CD14-positive monocyte (primary cell): ENCODE measurements at regions not wholly inside any gene's neighbourhood (a gene's known extent, or its start where the extent isn't known, plus 50 kb on each side); places are given as distances from the start of the nearest gene placed in this dataset.

Experiments used
- DNase-seq, 3 donors: peaks; one replicate each; pipeline ENCODE4 v3.0.0-alpha.2; 2011 to 2022
- H2AFZ ChIP-seq: 2 replicates; pipeline ENCODE4 v1.6.0; 2012; ENCODE audit warnings: mild to moderate bottlenecking, low read depth, low read length, inconsistent platforms; ENCODE audit not compliant: insufficient read depth, poor library complexity, severe bottlenecking
- H3K27ac ChIP-seq, 2 donors: 1 replicate in 1 of 2; 2 replicates in 1 of 2; pipeline ENCODE4 v1.5.1; 2012 to 2013; ENCODE audit warnings: low read length in 2 of 2, control low read depth in 1 of 2, inconsistent platforms in 1 of 2, low read depth in 1 of 2, mild to moderate bottlenecking in 1 of 2
- H3K27me3 ChIP-seq, 2 donors: one replicate each; pipeline versions ENCODE4 v1.6.0 to v1.6.1; 2011 to 2013; ENCODE audit warnings: low read length in 2 of 2; ENCODE audit not compliant: control insufficient read depth in 2 of 2, insufficient read depth in 2 of 2
- H3K36me3 ChIP-seq, 2 donors: replicated peaks in 1 of 2; 1 replicate in 1 of 2; 2 replicates in 1 of 2; pipeline versions ENCODE4 v1.5.1 to v1.6.1; 2012 to 2013; ENCODE audit warnings: low read length in 2 of 2, control low read depth in 1 of 2, inconsistent platforms in 1 of 2, mild to moderate bottlenecking in 1 of 2; ENCODE audit not compliant: insufficient read depth in 2 of 2, control insufficient read depth in 1 of 2
- H3K4me1 ChIP-seq, 2 donors: 1 replicate in 1 of 2; 2 replicates in 1 of 2; pipeline versions ENCODE4 v1.5.1 to v1.6.1; 2012 to 2013; ENCODE audit warnings: low read length in 2 of 2, control low read depth in 1 of 2, inconsistent platforms in 1 of 2, mild to moderate bottlenecking in 1 of 2, moderate library complexity in 1 of 2; ENCODE audit not compliant: insufficient read depth in 2 of 2, control insufficient read depth in 1 of 2
- H3K4me2 ChIP-seq: replicated peaks from 2 replicates; pipeline ENCODE3; 2012; ENCODE audit warnings: low read length, moderate library complexity, mild to moderate bottlenecking; ENCODE audit not compliant: poor library complexity, severe bottlenecking; ENCODE audit errors: extremely low read depth
- H3K4me3 ChIP-seq, 3 experiments: fragments of 200-600 bp in 1 of 3; sonication (generic) in 1 of 3; replicated peaks in 1 of 3; 1 replicate in 2 of 3; 2 replicates in 1 of 3; pipeline ENCODE4 v1.5.1; 2011 to 2013; ENCODE audit warnings: low read length in 3 of 3, mild to moderate bottlenecking in 3 of 3, control low read depth in 2 of 3, low read depth in 2 of 3, inconsistent platforms in 1 of 3, moderate library complexity in 1 of 3
- H3K79me2 ChIP-seq: 2 replicates; pipeline ENCODE4 v1.6.0; 2012; ENCODE audit warnings: mild to moderate bottlenecking, control low read depth, inconsistent platforms, low read length, moderate library complexity; ENCODE audit not compliant: insufficient read depth
- H3K9ac ChIP-seq: 2 replicates; pipeline ENCODE4 v1.6.0; 2017; ENCODE audit warnings: low read length, mild to moderate bottlenecking; ENCODE audit not compliant: insufficient read depth, poor library complexity, severe bottlenecking
- H3K9me3 ChIP-seq, 2 donors: replicated peaks in 1 of 2; 1 replicate in 1 of 2; 2 replicates in 1 of 2; pipeline versions ENCODE4 v1.5.1 to v1.6.1; 2012 to 2013; ENCODE audit warnings: low read length in 2 of 2, control low read depth in 1 of 2; ENCODE audit not compliant: control insufficient read depth in 1 of 2, insufficient read depth in 1 of 2
- H4K20me1 ChIP-seq: 2 replicates; pipeline ENCODE4 v1.6.0; 2012; ENCODE audit warnings: mild to moderate bottlenecking, low read length, control low read depth, moderate library complexity; ENCODE audit not compliant: insufficient read depth
- H3K27ac Mint-ChIP-seq, 7 donors: one replicate each; pipeline ENCODE4 v1.8.0; 2020; ENCODE audit warnings: mild to moderate bottlenecking in 7 of 7, mixed read lengths in 7 of 7, moderate library complexity in 6 of 7, inconsistent platforms in 2 of 7
- H3K27me3 Mint-ChIP-seq, 3 donors: one replicate each; pipeline ENCODE4 v1.8.0; 2021 to 2022; ENCODE audit warnings: low read depth in 3 of 3, mild to moderate bottlenecking in 3 of 3, mixed read lengths in 3 of 3, moderate library complexity in 3 of 3, inconsistent platforms in 1 of 3
- H3K36me3 Mint-ChIP-seq, 2 donors: one replicate each; pipeline ENCODE4 v1.8.0; 2020; ENCODE audit warnings: mixed read lengths in 2 of 2, inconsistent platforms in 1 of 2, mild to moderate bottlenecking in 1 of 2
- H3K4me1 Mint-ChIP-seq: one replicate; pipeline ENCODE4 v1.8.0; 2020; ENCODE audit warnings: mild to moderate bottlenecking, mixed read lengths
- H3K4me3 Mint-ChIP-seq, 2 donors: one replicate each; pipeline ENCODE4 v1.8.0; 2020; ENCODE audit warnings: mild to moderate bottlenecking in 2 of 2, mixed read lengths in 2 of 2, moderate library complexity in 1 of 2
- H3K9me3 Mint-ChIP-seq, 7 donors: one replicate each; pipeline ENCODE4 v1.8.0; 2020 to 2022; ENCODE audit warnings: mixed read lengths in 7 of 7, mild to moderate bottlenecking in 6 of 7, moderate library complexity in 6 of 7, inconsistent platforms in 2 of 7
- WGBS: methylation state at CpG from one replicate; pipeline ENCODE4 v1.1.5; 2013; ENCODE audit warnings: missing lambda C conversion rate; ENCODE audit not compliant: insufficient coverage; 5-methylcytosine and 5-hydroxymethylcytosine counted together
- intact Hi-C, 2 donors: fragments of 100-400 bp; cut with micrococcal nuclease; formaldehyde crosslinking; loops; one replicate each; pipeline versions ENCODE4 v1.15.0 to v1.15.1; 2023
- TF ChIP-seq, protein P1 (sequence below): fragments of 200-600 bp; IDR thresholded peaks from one replicate; pipeline ENCODE4 v1.8.0; 2022; ENCODE audit warnings: antibody characterized with exemption, mild to moderate bottlenecking

DNA sequence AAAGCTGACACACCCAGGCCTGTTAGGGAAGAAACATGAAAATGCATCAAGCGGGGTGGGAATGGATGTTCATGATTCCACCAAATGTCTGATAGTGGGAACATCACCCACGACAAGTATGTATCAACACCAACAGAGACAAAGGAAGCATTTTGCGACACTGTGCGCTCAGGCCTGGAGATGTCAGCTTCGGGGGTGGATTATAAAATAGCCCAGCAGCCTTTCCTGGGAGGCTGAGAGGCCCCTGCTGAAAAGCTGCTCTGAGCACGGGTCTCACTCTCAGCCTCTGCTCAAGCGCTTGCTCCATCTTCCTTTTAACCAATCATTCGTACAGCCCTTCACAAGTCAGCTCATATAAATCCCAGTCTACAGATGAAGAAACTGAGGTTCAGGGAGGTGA lies 213.5 kb downstream of the BCL11B start:
- 97% methylated on average over 3 of the region's 8 CpGs for WGBS
- intact Hi-C loops, result no loop called here
- H2AFZ ChIP-seq, result no peak overlapping the region
- no peaks in the 10 kb centered on the region for H3K79me2 ChIP-seq
- TF ChIP-seq, protein P1, sequence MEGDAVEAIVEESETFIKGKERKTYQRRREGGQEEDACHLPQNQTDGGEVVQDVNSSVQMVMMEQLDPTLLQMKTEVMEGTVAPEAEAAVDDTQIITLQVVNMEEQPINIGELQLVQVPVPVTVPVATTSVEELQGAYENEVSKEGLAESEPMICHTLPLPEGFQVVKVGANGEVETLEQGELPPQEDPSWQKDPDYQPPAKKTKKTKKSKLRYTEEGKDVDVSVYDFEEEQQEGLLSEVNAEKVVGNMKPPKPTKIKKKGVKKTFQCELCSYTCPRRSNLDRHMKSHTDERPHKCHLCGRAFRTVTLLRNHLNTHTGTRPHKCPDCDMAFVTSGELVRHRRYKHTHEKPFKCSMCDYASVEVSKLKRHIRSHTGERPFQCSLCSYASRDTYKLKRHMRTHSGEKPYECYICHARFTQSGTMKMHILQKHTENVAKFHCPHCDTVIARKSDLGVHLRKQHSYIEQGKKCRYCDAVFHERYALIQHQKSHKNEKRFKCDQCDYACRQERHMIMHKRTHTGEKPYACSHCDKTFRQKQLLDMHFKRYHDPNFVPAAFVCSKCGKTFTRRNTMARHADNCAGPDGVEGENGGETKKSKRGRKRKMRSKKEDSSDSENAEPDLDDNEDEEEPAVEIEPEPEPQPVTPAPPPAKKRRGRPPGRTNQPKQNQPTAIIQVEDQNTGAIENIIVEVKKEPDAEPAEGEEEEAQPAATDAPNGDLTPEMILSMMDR, result no peak
- DNase-seq, result no peak
- H4K20me1 ChIP-seq, result no peaks in the 10 kb centered on the region
- peaks cover 0 to 8% of the 10 kb centered on the region in 2 donors for H3K9me3 ChIP-seq
- H3K36me3 ChIP-seq, result peaks cover 4 to 20% of the 10 kb centered on the region in 2 donors
- H3K4me3 Mint-ChIP-seq, result no peak overlapping the region
- H3K4me1 ChIP-seq, result peaks cover 0 to 3% of the 10 kb centered on the region in 2 donors
- no peak overlapping the region for H3K9ac ChIP-seq
- peak overlapping the region in 1 of 7 donors; percentile 16 for H3K27ac Mint-ChIP-seq
- no peak overlapping the region for H3K4me2 ChIP-seq
- no peak overlapping the region for H3K4me3 ChIP-seq
- no peaks in the 10 kb centered on the region for H3K27me3 ChIP-seq
- H3K36me3 Mint-ChIP-seq, result peaks cover 33 to 40% of the 10 kb centered on the region in 2 donors
- H3K27ac ChIP-seq, result no peak overlapping the region
- H3K4me1 Mint-ChIP-seq, result peaks cover 11% of the 10 kb centered on the region
- peaks cover 0 to 9% (median 3%) of the 10 kb centered on the region in 3 donors for H3K27me3 Mint-ChIP-seq
- H3K9me3 Mint-ChIP-seq, result peaks cover 2 to 11% (median 11%) of the 10 kb centered on the region in 7 donors

DNA sequence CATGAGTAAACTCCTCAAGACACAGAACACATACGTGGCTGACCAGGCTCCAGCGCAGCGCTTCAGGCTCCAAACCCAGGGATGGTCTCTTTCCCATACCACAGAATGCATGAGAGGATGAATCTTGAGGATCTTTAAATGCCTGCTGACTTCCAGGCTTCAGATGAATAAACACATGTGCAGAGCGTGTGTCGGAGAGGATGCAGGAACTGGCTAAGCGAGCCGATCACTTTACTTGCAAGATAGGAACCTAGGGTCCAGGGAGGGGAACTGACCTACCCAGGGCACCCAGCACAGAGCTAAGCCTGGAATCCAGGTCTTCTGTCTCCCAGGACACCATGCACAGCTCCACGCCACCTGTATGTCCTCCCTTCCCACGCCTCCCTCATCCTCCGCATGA lies 209.8 kb downstream of the BCL11B start:
- intact Hi-C loops, result no loop called here
- Histone ChIP-seq H3K27ac (no peak overlapping the region), H3K9me3 (peaks cover 0 to 5% of the 10 kb centered on the region in 2 donors), H3K4me2 (no peak overlapping the region), H3K9ac (no peak overlapping the region), H3K27me3 (no peaks in the 10 kb centered on the region), H3K4me3 (no peak overlapping the region), H3K79me2 (peaks cover 10% of the 10 kb centered on the region), H4K20me1 (peaks cover 14% of the 10 kb centered on the region), H3K4me1 (peaks cover 0 to 3% of the 10 kb centered on the region in 2 donors), H2AFZ (no peak overlapping the region), H3K36me3 (peaks cover 6 to 20% of the 10 kb centered on the region in 2 donors)
- 90% methylated on average over 6 of the region's 10 CpGs for WGBS
- Mint-ChIP-seq H3K4me3 (no peak overlapping the region), H3K27ac (peak overlapping the region in 1 of 7 donors; percentile 75), H3K9me3 (peaks cover 0 to 11% (median 5%) of the 10 kb centered on the region in 7 donors), H3K4me1 (peaks cover 20% of the 10 kb centered on the region), H3K36me3 (peaks cover 37 to 38% of the 10 kb centered on the region in 2 donors), H3K27me3 (peaks cover 0 to 7% (median 6%) of the 10 kb centered on the region in 3 donors)
- DNase-seq, result no peak
- TF ChIP-seq, protein P1, result no peak
